K562 (cell line): ENCODE measurements at regions not wholly inside any gene's neighbourhood (a gene's known extent, or its start where the extent isn't known, plus 50 kb on each side); places are given as distances from the start of the nearest gene placed in this dataset.

Experiments
- ATF3 ChIP-seq, 2 experiments: fragments of 450-650 bp in 1 of 2; sonication (generic) in 1 of 2; formaldehyde crosslinking in 1 of 2; IDR thresholded peaks in 1 of 2; conservative IDR thresholded peaks in 1 of 2; 2 replicates each; pipeline versions ENCODE4 v1.6.1 to v1.8.1; 2016 to 2023; ENCODE audit warnings: mild to moderate bottlenecking in 2 of 2, moderate library complexity in 2 of 2, inconsistent platforms in 1 of 2, missing genetic modification reagents in 1 of 2
- ATF7 ChIP-seq: fragments of 450-650 bp; IDR thresholded peaks from 2 replicates; pipeline ENCODE4 v1.7.1; 2014; ENCODE audit warnings: mild to moderate bottlenecking, moderate library complexity
- FOXK2 ChIP-seq, 2 experiments: fragments of 450-650 bp; IDR thresholded peaks in 1 of 2; conservative IDR thresholded peaks in 1 of 2; 2 replicates each; pipeline ENCODE4 v1.6.1; 2016; ENCODE audit warnings: low read depth in 2 of 2, mild to moderate bottlenecking in 1 of 2
- HCFC1 ChIP-seq: IDR thresholded peaks from 2 replicates; pipeline ENCODE4 v1.6.1; 2012; ENCODE audit warnings: low read depth, low read length, improper control_type of control experiment
- LARP7 ChIP-seq: fragments of 450-650 bp; IDR thresholded peaks from 2 replicates; pipeline ENCODE4 v1.6.1; 2016
- MAFG ChIP-seq: fragments of 450-650 bp; conservative IDR thresholded peaks from 2 replicates; pipeline ENCODE4 v1.6.1; 2016; ENCODE audit warnings: missing genetic modification characterization, missing compliant biosample characterization
- MAZ ChIP-seq, 2 experiments: fragments of 450-650 bp in 1 of 2; sonication (generic) in 1 of 2; formaldehyde crosslinking; IDR thresholded peaks in 1 of 2; conservative IDR thresholded peaks in 1 of 2; 2 replicates each; pipeline versions ENCODE4 v1.4.0 to v1.5.0; 2020; ENCODE audit warnings: mild to moderate bottlenecking in 1 of 2, missing genetic modification reagents in 1 of 2
- NFE2 ChIP-seq: IDR thresholded peaks from 2 replicates; pipeline ENCODE4 v1.6.1; 2014; ENCODE audit warnings: antibody characterized with exemption, low read depth
- NRF1 ChIP-seq, 2 experiments: fragments of 450-650 bp; IDR thresholded peaks in 1 of 2; conservative IDR thresholded peaks in 1 of 2; 2 replicates each; pipeline ENCODE4 v1.6.1; 2014; ENCODE audit warnings: mild to moderate bottlenecking in 2 of 2
- SMAD4 ChIP-seq: fragments of 250-450 bp; sonication (Bioruptor Pico); conservative IDR thresholded peaks from 2 replicates; pipeline ENCODE4 v1.8.0; 2021; ENCODE audit warnings: inconsistent platforms, mild to moderate bottlenecking, moderate library complexity
- SMARCA4 ChIP-seq: fragments of 450-650 bp; IDR thresholded peaks from 2 replicates; pipeline ENCODE4 v1.6.1; 2016
- SOX6 ChIP-seq: fragments of 450-650 bp; IDR thresholded peaks from 2 replicates; pipeline ENCODE4 v1.6.1; 2014; ENCODE audit warnings: mild to moderate bottlenecking
- ZNF146 ChIP-seq: IDR thresholded peaks from one replicate; pipeline ENCODE4 v1.6.1; 2018; ENCODE audit warnings: missing compliant biosample characterization; ENCODE audit not compliant: unreplicated experiment
- ZNF263 ChIP-seq: sonication (generic); formaldehyde crosslinking; IDR thresholded peaks from 2 replicates; pipeline ENCODE4 v1.8.0; 2022; ENCODE audit warnings: mild to moderate bottlenecking, missing genetic modification reagents, borderline replicate concordance
- TF ChIP-seq, protein P1 (sequence below): fragments of 450-650 bp; IDR thresholded peaks from 2 replicates; pipeline ENCODE4 v1.6.1; 2017; ENCODE audit warnings: antibody characterized with exemption, mild to moderate bottlenecking
- TF ChIP-seq, protein P2 (sequence below): fragments of 250-450 bp; sonication (Bioruptor Pico); IDR thresholded peaks from 2 replicates; pipeline ENCODE4 v1.5.1; 2021; ENCODE audit warnings: mild to moderate bottlenecking
- TF ChIP-seq, protein P3 (sequence below): sonication (generic); formaldehyde crosslinking; IDR thresholded peaks from 2 replicates; pipeline ENCODE4 v1.8.0; 2022; ENCODE audit warnings: missing genetic modification reagents, mild to moderate bottlenecking, moderate library complexity, borderline replicate concordance
- TF ChIP-seq, protein P4 (sequence below): conservative IDR thresholded peaks from 2 replicates; pipeline ENCODE4 v1.6.1; 2011; ENCODE audit warnings: low read depth, mild to moderate bottlenecking, low read length; ENCODE audit not compliant: control insufficient read depth

GRCh38 chr2:61620244-61621159 is 82.3 kb upstream of the XPO1 start (continued):
- TF ChIP-seq MAFG (tag) = peak; percentile 19; the same call in 1 of the 2 replicates
- TF ChIP-seq, protein P1, sequence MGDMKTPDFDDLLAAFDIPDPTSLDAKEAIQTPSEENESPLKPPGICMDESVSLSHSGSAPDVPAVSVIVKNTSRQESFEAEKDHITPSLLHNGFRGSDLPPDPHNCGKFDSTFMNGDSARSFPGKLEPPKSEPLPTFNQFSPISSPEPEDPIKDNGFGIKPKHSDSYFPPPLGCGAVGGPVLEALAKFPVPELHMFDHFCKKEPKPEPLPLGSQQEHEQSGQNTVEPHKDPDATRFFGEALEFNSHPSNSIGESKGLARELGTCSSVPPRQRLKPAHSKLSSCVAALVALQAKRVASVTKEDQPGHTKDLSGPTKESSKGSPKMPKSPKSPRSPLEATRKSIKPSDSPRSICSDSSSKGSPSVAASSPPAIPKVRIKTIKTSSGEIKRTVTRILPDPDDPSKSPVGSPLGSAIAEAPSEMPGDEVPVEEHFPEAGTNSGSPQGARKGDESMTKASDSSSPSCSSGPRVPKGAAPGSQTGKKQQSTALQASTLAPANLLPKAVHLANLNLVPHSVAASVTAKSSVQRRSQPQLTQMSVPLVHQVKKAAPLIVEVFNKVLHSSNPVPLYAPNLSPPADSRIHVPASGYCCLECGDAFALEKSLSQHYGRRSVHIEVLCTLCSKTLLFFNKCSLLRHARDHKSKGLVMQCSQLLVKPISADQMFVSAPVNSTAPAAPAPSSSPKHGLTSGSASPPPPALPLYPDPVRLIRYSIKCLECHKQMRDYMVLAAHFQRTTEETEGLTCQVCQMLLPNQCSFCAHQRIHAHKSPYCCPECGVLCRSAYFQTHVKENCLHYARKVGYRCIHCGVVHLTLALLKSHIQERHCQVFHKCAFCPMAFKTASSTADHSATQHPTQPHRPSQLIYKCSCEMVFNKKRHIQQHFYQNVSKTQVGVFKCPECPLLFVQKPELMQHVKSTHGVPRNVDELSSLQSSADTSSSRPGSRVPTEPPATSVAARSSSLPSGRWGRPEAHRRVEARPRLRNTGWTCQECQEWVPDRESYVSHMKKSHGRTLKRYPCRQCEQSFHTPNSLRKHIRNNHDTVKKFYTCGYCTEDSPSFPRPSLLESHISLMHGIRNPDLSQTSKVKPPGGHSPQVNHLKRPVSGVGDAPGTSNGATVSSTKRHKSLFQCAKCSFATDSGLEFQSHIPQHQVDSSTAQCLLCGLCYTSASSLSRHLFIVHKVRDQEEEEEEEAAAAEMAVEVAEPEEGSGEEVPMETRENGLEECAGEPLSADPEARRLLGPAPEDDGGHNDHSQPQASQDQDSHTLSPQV = 0 out of 2 replicates have a peak, but pooled peaks have one; percentile 40
- no peak for TF ChIP-seq LARP7
- peak; percentile 96 for TF ChIP-seq ATF3 (IDR thresholded peaks at IDR 0.05)
- TF ChIP-seq ATF3 (CRISPR knock-in tag; conservative IDR thresholded peaks at IDR 0.05) = peak; percentile 80
- TF ChIP-seq ZNF146 (CRISPR knock-in tag) = no peak
- TF ChIP-seq MAZ (CRISPR knock-in tag; conservative IDR thresholded peaks at IDR 0.05 in 1 of 2, IDR thresholded peaks at IDR 0.05 in 1 of 2) = peak in 1 of 2 experiments; percentile 24; a peak in 1 of 4 replicates
- TF ChIP-seq, protein P2, sequence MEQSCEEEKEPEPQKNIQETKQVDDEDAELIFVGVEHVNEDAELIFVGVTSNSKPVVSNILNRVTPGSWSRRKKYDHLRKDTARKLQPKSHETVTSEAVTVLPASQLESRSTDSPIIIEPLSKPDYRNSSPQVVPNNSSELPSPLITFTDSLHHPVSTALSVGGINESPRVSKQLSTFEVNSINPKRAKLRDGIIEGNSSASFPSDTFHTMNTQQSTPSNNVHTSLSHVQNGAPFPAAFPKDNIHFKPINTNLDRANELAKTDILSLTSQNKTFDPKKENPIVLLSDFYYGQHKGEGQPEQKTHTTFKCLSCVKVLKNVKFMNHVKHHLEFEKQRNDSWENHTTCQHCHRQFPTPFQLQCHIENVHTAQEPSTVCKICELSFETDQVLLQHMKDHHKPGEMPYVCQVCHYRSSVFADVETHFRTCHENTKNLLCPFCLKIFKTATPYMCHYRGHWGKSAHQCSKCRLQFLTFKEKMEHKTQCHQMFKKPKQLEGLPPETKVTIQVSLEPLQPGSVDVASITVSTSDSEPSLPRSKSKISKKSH = no peak
- peak; percentile 67 for TF ChIP-seq SMAD4
- peak; percentile 83 for TF ChIP-seq ATF7
- TF ChIP-seq, protein P3, sequence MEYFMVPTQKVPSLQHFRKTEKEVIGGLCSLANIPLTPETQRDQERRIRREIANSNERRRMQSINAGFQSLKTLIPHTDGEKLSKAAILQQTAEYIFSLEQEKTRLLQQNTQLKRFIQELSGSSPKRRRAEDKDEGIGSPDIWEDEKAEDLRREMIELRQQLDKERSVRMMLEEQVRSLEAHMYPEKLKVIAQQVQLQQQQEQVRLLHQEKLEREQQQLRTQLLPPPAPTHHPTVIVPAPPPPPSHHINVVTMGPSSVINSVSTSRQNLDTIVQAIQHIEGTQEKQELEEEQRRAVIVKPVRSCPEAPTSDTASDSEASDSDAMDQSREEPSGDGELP (CRISPR knock-in tag) = peak; percentile 94
- TF ChIP-seq NRF1 (conservative IDR thresholded peaks at IDR 0.05 in 1 of 2, IDR thresholded peaks at IDR 0.05 in 1 of 2) = peak; percentile 68 to 69
- TF ChIP-seq, protein P4, sequence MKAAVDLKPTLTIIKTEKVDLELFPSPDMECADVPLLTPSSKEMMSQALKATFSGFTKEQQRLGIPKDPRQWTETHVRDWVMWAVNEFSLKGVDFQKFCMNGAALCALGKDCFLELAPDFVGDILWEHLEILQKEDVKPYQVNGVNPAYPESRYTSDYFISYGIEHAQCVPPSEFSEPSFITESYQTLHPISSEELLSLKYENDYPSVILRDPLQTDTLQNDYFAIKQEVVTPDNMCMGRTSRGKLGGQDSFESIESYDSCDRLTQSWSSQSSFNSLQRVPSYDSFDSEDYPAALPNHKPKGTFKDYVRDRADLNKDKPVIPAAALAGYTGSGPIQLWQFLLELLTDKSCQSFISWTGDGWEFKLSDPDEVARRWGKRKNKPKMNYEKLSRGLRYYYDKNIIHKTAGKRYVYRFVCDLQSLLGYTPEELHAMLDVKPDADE = no peak
- TF ChIP-seq HCFC1 = no peak
- TF ChIP-seq SMARCA4 = peak; percentile 81
- peak; percentile 64 for TF ChIP-seq NFE2
- TF ChIP-seq ZNF263 (CRISPR knock-in tag) = no peak
- TF ChIP-seq FOXK2 (conservative IDR thresholded peaks at IDR 0.05 in 1 of 2, IDR thresholded peaks at IDR 0.05 in 1 of 2; ENCODE audit: low read depth in 2 of 2) = peak; percentile 48 to 52; a peak in 2 of 4 replicates
- TF ChIP-seq SOX6 = 0 out of 2 replicates have a peak, but pooled peaks have one; percentile 36
